ENCODE measurements at regions not wholly inside any gene's neighbourhood (a gene's known extent, or its start where the extent isn't known, plus 50 kb on each side); places are given as distances from the start of the nearest gene placed in this dataset.

GRCh38 chr20:60970601-60971000 lies 281.5 kb upstream of the CDH4 start:
- TF ChIP-seq, protein P1, sequence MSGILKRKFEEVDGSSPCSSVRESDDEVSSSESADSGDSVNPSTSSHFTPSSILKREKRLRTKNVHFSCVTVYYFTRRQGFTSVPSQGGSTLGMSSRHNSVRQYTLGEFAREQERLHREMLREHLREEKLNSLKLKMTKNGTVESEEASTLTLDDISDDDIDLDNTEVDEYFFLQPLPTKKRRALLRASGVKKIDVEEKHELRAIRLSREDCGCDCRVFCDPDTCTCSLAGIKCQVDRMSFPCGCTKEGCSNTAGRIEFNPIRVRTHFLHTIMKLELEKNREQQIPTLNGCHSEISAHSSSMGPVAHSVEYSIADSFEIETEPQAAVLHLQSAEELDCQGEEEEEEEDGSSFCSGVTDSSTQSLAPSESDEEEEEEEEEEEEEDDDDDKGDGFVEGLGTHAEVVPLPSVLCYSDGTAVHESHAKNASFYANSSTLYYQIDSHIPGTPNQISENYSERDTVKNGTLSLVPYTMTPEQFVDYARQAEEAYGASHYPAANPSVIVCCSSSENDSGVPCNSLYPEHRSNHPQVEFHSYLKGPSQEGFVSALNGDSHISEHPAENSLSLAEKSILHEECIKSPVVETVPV (CRISPR knock-in tag; IDR thresholded peaks at IDR 0.05): no peak
- TF ChIP-seq, protein P2, sequence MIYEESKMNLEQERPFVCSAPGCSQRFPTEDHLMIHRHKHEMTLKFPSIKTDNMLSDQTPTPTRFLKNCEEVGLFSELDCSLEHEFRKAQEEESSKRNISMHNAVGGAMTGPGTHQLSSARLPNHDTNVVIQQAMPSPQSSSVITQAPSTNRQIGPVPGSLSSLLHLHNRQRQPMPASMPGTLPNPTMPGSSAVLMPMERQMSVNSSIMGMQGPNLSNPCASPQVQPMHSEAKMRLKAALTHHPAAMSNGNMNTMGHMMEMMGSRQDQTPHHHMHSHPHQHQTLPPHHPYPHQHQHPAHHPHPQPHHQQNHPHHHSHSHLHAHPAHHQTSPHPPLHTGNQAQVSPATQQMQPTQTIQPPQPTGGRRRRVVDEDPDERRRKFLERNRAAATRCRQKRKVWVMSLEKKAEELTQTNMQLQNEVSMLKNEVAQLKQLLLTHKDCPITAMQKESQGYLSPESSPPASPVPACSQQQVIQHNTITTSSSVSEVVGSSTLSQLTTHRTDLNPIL (CRISPR knock-in tag; IDR thresholded peaks at IDR 0.05; ENCODE audit: low read depth): no peak
- no peak for ATAC-seq

DNA sequence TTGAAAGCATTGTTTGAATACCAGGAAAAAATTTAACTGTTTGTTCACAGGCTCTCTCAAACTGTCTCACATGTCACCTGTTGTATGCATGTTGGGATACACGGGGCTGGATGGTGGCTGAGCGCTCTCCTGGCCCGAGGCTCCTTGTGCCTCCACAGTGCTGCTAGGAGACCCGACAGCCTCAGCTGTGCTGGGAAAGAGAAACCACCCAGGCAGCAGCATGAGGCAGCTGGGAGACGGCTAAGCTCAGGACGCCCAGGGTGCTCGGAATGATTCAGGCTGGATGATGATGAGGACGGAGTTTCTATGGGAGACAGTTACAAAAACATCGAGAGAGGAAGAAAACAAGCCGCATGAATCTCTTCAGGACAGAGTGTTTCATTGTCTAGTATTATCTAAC lies 278.0 kb upstream of the CDH4 start:
- no peak for ATAC-seq
- TF ChIP-seq, protein P3, sequence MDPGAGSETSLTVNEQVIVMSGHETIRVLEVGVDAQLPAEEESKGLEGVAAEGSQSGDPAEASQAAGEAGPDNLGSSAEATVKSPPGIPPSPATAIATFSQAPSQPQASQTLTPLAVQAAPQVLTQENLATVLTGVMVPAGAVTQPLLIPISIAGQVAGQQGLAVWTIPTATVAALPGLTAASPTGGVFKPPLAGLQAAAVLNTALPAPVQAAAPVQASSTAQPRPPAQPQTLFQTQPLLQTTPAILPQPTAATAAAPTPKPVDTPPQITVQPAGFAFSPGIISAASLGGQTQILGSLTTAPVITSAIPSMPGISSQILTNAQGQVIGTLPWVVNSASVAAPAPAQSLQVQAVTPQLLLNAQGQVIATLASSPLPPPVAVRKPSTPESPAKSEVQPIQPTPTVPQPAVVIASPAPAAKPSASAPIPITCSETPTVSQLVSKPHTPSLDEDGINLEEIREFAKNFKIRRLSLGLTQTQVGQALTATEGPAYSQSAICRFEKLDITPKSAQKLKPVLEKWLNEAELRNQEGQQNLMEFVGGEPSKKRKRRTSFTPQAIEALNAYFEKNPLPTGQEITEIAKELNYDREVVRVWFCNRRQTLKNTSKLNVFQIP (CRISPR knock-in tag; IDR thresholded peaks at IDR 0.05; ENCODE audit: borderline replicate concordance, low read depth): no peak
- no peak for TF ChIP-seq ZNF70 (CRISPR knock-in tag; IDR thresholded peaks at IDR 0.05)
- TF ChIP-seq CSDC2 (CRISPR knock-in tag; IDR thresholded peaks at IDR 0.05): no peak
- TF ChIP-seq ZNF565 (CRISPR knock-in tag; conservative IDR thresholded peaks at IDR 0.05; ENCODE audit: low read depth): no peak
- no peak for TF ChIP-seq RARB (CRISPR knock-in tag; IDR thresholded peaks at IDR 0.05)
- TF ChIP-seq ZFP30 (CRISPR knock-in tag; IDR thresholded peaks at IDR 0.05): no peak
- no peak for TF ChIP-seq ESRRG (CRISPR knock-in tag; IDR thresholded peaks at IDR 0.05)
- no peak for TF ChIP-seq PPARA (CRISPR knock-in tag; IDR thresholded peaks at IDR 0.05; ENCODE audit: borderline replicate concordance)
- no peak for TF ChIP-seq TSHZ2 (CRISPR knock-in tag; IDR thresholded peaks at IDR 0.05)
- no peak for TF ChIP-seq TCF4 (CRISPR knock-in tag; IDR thresholded peaks at IDR 0.05; ENCODE audit: borderline replicate concordance)

DNA sequence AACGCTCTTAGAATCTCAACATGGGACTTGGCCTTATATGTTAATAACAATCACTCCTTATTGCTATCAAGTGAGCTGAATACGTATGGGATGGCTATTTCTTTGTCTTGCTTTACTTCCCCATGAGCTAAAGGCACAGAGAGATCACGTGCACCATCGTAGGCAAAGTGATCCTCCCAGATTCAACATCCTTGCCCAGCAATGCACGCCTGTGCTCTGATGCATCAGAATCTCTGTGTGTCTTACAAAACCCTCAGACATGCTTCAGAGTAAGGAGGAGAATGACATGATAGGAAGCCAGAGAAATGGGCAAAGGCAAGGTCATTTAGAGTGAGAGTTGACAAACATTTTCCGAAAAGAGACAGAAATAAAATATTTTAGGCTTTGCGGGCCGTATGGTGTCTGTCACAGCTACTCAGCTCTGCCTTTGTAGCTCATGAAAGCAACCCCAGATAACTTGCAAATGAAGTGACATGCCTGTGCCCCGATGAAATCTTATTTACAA lies 277.6 kb upstream of the CDH4 start:
- ATAC-seq: no peak
- TF ChIP-seq, protein P1 (CRISPR knock-in tag; IDR thresholded peaks at IDR 0.05): no peak
- no peak for TF ChIP-seq BACH2 (CRISPR knock-in tag; IDR thresholded peaks at IDR 0.05; ENCODE audit: borderline replicate concordance)
- TF ChIP-seq TCF4 (CRISPR knock-in tag; IDR thresholded peaks at IDR 0.05; ENCODE audit: borderline replicate concordance): no peak
- TF ChIP-seq ZFP30 (CRISPR knock-in tag; IDR thresholded peaks at IDR 0.05): no peak
- no peak for TF ChIP-seq RARB (CRISPR knock-in tag; IDR thresholded peaks at IDR 0.05)
- TF ChIP-seq ZC3H10 (CRISPR knock-in tag; IDR thresholded peaks at IDR 0.05): no peak
- TF ChIP-seq TOX (CRISPR knock-in tag; IDR thresholded peaks at IDR 0.05; ENCODE audit: borderline replicate concordance): no peak
- TF ChIP-seq GLIS3 (CRISPR knock-in tag; IDR thresholded peaks at IDR 0.05): no peak
- TF ChIP-seq ISL1 (CRISPR knock-in tag; IDR thresholded peaks at IDR 0.05): no peak
- TF ChIP-seq, protein P3 (CRISPR knock-in tag; IDR thresholded peaks at IDR 0.05; ENCODE audit: borderline replicate concordance, low read depth): no peak
- no peak for TF ChIP-seq ZNF70 (CRISPR knock-in tag; IDR thresholded peaks at IDR 0.05)

DNA sequence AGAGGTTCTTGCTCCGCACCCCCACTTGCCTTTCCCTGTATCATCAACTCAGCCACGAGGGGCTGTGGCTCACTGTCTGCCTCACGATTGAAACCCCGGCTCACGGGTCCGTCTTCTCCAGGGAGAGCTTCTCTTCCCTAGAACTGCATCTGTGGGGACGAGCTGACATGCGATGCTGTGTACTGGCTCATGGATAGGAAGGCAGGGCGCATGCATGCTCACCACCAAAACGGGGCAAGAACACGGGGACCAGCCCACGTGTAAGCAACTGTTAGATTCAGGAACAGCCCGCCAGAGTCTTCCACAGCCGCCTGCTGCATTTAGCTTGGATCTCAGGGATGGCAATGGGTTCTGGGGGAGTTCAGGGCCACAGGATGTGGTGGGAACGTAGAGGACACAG lies 275.9 kb upstream of the CDH4 start:
- ATAC-seq: no peak
- TF ChIP-seq ESRRG (CRISPR knock-in tag; IDR thresholded peaks at IDR 0.05) (no peak), ZFP30 (CRISPR knock-in tag; IDR thresholded peaks at IDR 0.05) (no peak), ISL1 (CRISPR knock-in tag; IDR thresholded peaks at IDR 0.05) (no peak), TSHZ2 (CRISPR knock-in tag; IDR thresholded peaks at IDR 0.05) (no peak), TCF4 (CRISPR knock-in tag; IDR thresholded peaks at IDR 0.05; ENCODE audit: borderline replicate concordance) (no peak), OSR1 (CRISPR knock-in tag; IDR thresholded peaks at IDR 0.05) (no peak)
- TF ChIP-seq, protein P1 (CRISPR knock-in tag; IDR thresholded peaks at IDR 0.05): no peak
